ENCODE measurements at regions not wholly inside any gene's neighbourhood (a gene's known extent, or its start where the extent isn't known, plus 50 kb on each side); places are given as distances from the start of the nearest gene placed in this dataset.

DNA sequence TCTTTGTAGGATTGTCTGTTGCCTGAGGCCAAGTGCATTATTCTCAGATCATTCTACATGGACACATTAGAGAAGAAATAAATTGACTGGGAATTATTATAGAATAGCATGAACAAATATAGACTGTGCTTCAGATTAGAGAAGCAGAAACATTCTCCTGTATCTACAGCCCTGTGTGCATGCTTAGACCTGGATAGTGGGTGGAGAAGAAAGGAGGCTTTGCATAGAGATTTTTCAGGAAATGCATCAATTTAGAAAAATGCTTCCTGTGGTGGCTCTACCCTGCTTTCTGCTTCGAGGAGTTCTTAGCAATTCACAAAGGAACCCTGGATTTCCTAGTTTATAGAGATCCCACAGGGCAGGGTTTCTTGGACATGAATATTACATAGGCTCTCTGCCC lies 66.7 kb downstream of the IRX1 start:
- TF ChIP-seq, protein P1, sequence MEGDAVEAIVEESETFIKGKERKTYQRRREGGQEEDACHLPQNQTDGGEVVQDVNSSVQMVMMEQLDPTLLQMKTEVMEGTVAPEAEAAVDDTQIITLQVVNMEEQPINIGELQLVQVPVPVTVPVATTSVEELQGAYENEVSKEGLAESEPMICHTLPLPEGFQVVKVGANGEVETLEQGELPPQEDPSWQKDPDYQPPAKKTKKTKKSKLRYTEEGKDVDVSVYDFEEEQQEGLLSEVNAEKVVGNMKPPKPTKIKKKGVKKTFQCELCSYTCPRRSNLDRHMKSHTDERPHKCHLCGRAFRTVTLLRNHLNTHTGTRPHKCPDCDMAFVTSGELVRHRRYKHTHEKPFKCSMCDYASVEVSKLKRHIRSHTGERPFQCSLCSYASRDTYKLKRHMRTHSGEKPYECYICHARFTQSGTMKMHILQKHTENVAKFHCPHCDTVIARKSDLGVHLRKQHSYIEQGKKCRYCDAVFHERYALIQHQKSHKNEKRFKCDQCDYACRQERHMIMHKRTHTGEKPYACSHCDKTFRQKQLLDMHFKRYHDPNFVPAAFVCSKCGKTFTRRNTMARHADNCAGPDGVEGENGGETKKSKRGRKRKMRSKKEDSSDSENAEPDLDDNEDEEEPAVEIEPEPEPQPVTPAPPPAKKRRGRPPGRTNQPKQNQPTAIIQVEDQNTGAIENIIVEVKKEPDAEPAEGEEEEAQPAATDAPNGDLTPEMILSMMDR (IDR thresholded peaks at IDR 0.05), result no peak
- TF ChIP-seq EZH2 (IDR thresholded peaks at IDR 0.05; ENCODE audit: borderline replicate concordance, insufficient read depth, low read depth, low read length, poor library complexity, severe bottlenecking), result no peak
